GM23338 (cell line): ENCODE measurements at regions not wholly inside any gene's neighbourhood (a gene's known extent, or its start where the extent isn't known, plus 50 kb on each side); places are given as distances from the start of the nearest gene placed in this dataset.

Experiments used
- ATAC-seq: fragments of 200-7000 bp; cut with Tn5 transposase; 3 replicates; pipeline ENCODE4 v1.9.1; 2020
- DNase-seq: peaks from one replicate; pipeline ENCODE4 v3.0.0-alpha.2; 2015; ENCODE audit warnings: low spot score
- H2AFZ ChIP-seq: fragments of 200-600 bp; sonication (generic); 2 replicates; pipeline ENCODE4 v1.8.0; 2016; ENCODE audit warnings: antibody characterized with exemption, mild to moderate bottlenecking, moderate library complexity
- H3F3A ChIP-seq: fragments of 200-600 bp; sonication (generic); replicated peaks from 2 replicates; pipeline ENCODE4 v1.8.0; 2017; ENCODE audit warnings: antibody characterized with exemption, mixed run types, low read depth
- H3K27ac ChIP-seq: fragments of 200-600 bp; sonication (generic); 2 replicates; pipeline ENCODE4 v1.6.1; 2016; ENCODE audit warnings: low read depth
- H3K27me3 ChIP-seq: fragments of 200-600 bp; sonication (generic); 2 replicates; pipeline ENCODE4 v1.8.0; 2016; ENCODE audit warnings: mild to moderate bottlenecking, mixed run types, moderate library complexity; ENCODE audit not compliant: insufficient read depth
- H3K36me3 ChIP-seq: fragments of 200-600 bp; sonication (generic); 2 replicates; pipeline ENCODE4 v1.8.0; 2016; ENCODE audit warnings: mild to moderate bottlenecking; ENCODE audit not compliant: insufficient read depth
- H3K4me1 ChIP-seq: fragments of 200-600 bp; sonication (generic); 2 replicates; pipeline ENCODE4 v1.8.0; 2016; ENCODE audit warnings: mild to moderate bottlenecking, moderate library complexity; ENCODE audit not compliant: insufficient read depth
- H3K4me2 ChIP-seq: fragments of 200-600 bp; sonication (generic); 2 replicates; pipeline ENCODE4 v1.7.1; 2017; ENCODE audit warnings: mixed run types
- H3K4me3 ChIP-seq: fragments of 200-600 bp; sonication (generic); 2 replicates; pipeline ENCODE4 v1.6.1; 2016; ENCODE audit warnings: mixed run types
- H3K79me2 ChIP-seq: fragments of 200-600 bp; sonication (generic); replicated peaks from 2 replicates; pipeline ENCODE4 v1.8.0; 2017; ENCODE audit warnings: mild to moderate bottlenecking; ENCODE audit not compliant: insufficient read depth
- H3K9me2 ChIP-seq: fragments of 200-600 bp; sonication (generic); 2 replicates; pipeline ENCODE4 v1.8.0; 2017; ENCODE audit not compliant: insufficient read depth
- H4K20me1 ChIP-seq: fragments of 200-600 bp; sonication (generic); replicated peaks from 2 replicates; pipeline ENCODE4 v1.8.0; 2017; ENCODE audit warnings: mild to moderate bottlenecking; ENCODE audit not compliant: insufficient read depth
- H3K27ac Mint-ChIP-seq: 2 replicates; pipeline ENCODE4 v1.8.0; 2020; ENCODE audit warnings: inconsistent platforms, mild to moderate bottlenecking, moderate library complexity, mixed read lengths
- H3K27me3 Mint-ChIP-seq: 3 replicates; pipeline ENCODE4 v1.8.0; 2022; ENCODE audit warnings: low read depth, mild to moderate bottlenecking, moderate library complexity, mixed read lengths, inconsistent platforms; ENCODE audit not compliant: insufficient read depth, poor library complexity
- H3K36me3 Mint-ChIP-seq: 3 replicates; pipeline ENCODE4 v1.8.0; 2021; ENCODE audit warnings: low read depth, mild to moderate bottlenecking, inconsistent platforms, moderate library complexity, mixed read lengths
- H3K4me1 Mint-ChIP-seq: 3 replicates; pipeline ENCODE4 v1.8.0; 2020; ENCODE audit warnings: mild to moderate bottlenecking, inconsistent platforms, mixed read lengths
- H3K4me3 Mint-ChIP-seq: 3 replicates; pipeline ENCODE4 v1.8.0; 2021; ENCODE audit warnings: moderate library complexity, mild to moderate bottlenecking, inconsistent platforms, mixed read lengths
- H3K9me3 Mint-ChIP-seq: 3 replicates; pipeline ENCODE4 v1.8.0; 2020; ENCODE audit warnings: moderate library complexity, mild to moderate bottlenecking, inconsistent platforms, mixed read lengths
- CREB1 ChIP-seq: fragments of 250-450 bp; sonication (Bioruptor Pico); IDR thresholded peaks from 2 replicates; pipeline ENCODE4 v1.5.0; 2020; ENCODE audit warnings: low read depth, mild to moderate bottlenecking, moderate library complexity
- EZH2 ChIP-seq: fragments of 200-600 bp; sonication (generic); IDR thresholded peaks from one replicate; pipeline ENCODE4 v1.8.0; 2017; ENCODE audit warnings: antibody characterized with exemption, mild to moderate bottlenecking, low read depth; ENCODE audit not compliant: unreplicated experiment
- EZH2phosphoT487 ChIP-seq: fragments of 200-600 bp; sonication (generic); IDR thresholded peaks from one replicate; pipeline ENCODE4 v1.8.1; 2018; ENCODE audit warnings: antibody characterized with exemption; ENCODE audit not compliant: unreplicated experiment
- JUNB ChIP-seq: IDR thresholded peaks from one replicate; pipeline ENCODE4 v1.6.1; 2016; ENCODE audit warnings: antibody characterized with exemption; ENCODE audit not compliant: unreplicated experiment
- NANOG ChIP-seq: IDR thresholded peaks from 2 replicates; pipeline ENCODE4 v1.6.1; 2016; ENCODE audit warnings: antibody characterized with exemption, borderline replicate concordance
- POLR2AphosphoS5 ChIP-seq: IDR thresholded peaks from 2 replicates; pipeline ENCODE4 v1.6.1; 2016; ENCODE audit warnings: antibody characterized with exemption, low read depth
- STAT1 ChIP-seq: IDR thresholded peaks from one replicate; pipeline ENCODE4 v1.6.1; 2016; ENCODE audit warnings: antibody characterized with exemption; ENCODE audit not compliant: unreplicated experiment
- ZNF114 ChIP-seq: fragments of 250-450 bp; sonication (Bioruptor Pico); IDR thresholded peaks from 2 replicates; pipeline ENCODE4 v1.5.0; 2020; ENCODE audit warnings: mild to moderate bottlenecking, moderate library complexity
- ZNF331 ChIP-seq: fragments of 250-450 bp; sonication (Bioruptor Pico); IDR thresholded peaks from 2 replicates; pipeline ENCODE4 v1.5.0; 2020; ENCODE audit warnings: low read depth, mild to moderate bottlenecking, moderate library complexity
- TF ChIP-seq, protein P1 (sequence below), 2 experiments: fragments of 200-600 bp in 1 of 2; sonication (generic) in 1 of 2; conservative IDR thresholded peaks; 2 replicates each; pipeline versions ENCODE4 v1.5.1 to v1.6.1; 2016 to 2017; ENCODE audit warnings: antibody characterized with exemption in 2 of 2, low read depth in 2 of 2, mild to moderate bottlenecking in 2 of 2, moderate library complexity in 1 of 2
- TF ChIP-seq, protein P2 (sequence below): IDR thresholded peaks from one replicate; pipeline ENCODE4 v1.6.1; 2018; ENCODE audit warnings: antibody characterized with exemption; ENCODE audit not compliant: unreplicated experiment
- TF ChIP-seq, protein P3 (sequence below): IDR thresholded peaks from 2 replicates; pipeline ENCODE4 v1.6.1; 2016; ENCODE audit warnings: antibody characterized with exemption
- TF ChIP-seq, protein P4 (sequence below): fragments of 250-450 bp; sonication (Bioruptor Pico); IDR thresholded peaks from 2 replicates; pipeline ENCODE4 v1.5.0; 2020; ENCODE audit warnings: mild to moderate bottlenecking, moderate library complexity

DNA sequence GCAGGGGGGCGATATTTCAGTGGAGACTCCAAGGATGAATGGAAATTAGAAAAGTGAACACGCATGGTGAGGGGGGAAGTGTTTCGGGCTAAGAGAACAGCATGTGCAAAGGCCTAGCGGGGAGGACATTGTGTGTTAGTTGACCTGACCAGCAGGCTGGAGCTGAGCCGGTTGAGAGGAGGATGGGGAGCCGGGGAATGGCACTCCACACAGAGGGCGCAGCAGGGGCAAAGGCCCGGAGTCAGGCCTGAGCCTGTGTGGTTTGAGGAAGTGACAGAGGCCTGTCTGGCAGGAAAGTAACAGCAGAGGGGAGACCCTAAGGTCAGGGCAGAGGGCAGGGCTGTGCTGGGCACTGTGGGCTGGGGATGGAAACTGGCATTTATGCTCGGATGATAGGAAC is 83.2 kb upstream of the ZNF479 start:
- Histone ChIP-seq H3K36me3 (no peaks in the 10 kb centered on the region), H3K27ac (no peak overlapping the region), H3K4me1 (no peaks in the 10 kb centered on the region), H2AFZ (no peak overlapping the region), H3K4me3 (no peak overlapping the region), H4K20me1 (no peaks in the 10 kb centered on the region), H3F3A (no peaks in the 10 kb centered on the region), H3K9me2 (no peaks in the 10 kb centered on the region), H3K79me2 (no peaks in the 10 kb centered on the region), H3K27me3 (no peaks in the 10 kb centered on the region), H3K4me2 (no peak overlapping the region)
- Mint-ChIP-seq H3K4me1 (no peaks in the 10 kb centered on the region; the same call in 2 of the 3 replicates), H3K36me3 (peaks cover 79% of the 10 kb centered on the region), H3K9me3 (peaks cover 100% of the 10 kb centered on the region), H3K27me3 (peaks cover 24% of the 10 kb centered on the region), H3K4me3 (no peak overlapping the region), H3K27ac (no peak overlapping the region)
- DNase-seq (no peak), ATAC-seq (no peak)
- no peak for TF ChIP-seq JUNB
- TF ChIP-seq, protein P1, sequence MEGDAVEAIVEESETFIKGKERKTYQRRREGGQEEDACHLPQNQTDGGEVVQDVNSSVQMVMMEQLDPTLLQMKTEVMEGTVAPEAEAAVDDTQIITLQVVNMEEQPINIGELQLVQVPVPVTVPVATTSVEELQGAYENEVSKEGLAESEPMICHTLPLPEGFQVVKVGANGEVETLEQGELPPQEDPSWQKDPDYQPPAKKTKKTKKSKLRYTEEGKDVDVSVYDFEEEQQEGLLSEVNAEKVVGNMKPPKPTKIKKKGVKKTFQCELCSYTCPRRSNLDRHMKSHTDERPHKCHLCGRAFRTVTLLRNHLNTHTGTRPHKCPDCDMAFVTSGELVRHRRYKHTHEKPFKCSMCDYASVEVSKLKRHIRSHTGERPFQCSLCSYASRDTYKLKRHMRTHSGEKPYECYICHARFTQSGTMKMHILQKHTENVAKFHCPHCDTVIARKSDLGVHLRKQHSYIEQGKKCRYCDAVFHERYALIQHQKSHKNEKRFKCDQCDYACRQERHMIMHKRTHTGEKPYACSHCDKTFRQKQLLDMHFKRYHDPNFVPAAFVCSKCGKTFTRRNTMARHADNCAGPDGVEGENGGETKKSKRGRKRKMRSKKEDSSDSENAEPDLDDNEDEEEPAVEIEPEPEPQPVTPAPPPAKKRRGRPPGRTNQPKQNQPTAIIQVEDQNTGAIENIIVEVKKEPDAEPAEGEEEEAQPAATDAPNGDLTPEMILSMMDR (conservative IDR thresholded peaks at IDR 0.05; ENCODE audit: low read depth in 2 of 2): no peak
- TF ChIP-seq, protein P2, sequence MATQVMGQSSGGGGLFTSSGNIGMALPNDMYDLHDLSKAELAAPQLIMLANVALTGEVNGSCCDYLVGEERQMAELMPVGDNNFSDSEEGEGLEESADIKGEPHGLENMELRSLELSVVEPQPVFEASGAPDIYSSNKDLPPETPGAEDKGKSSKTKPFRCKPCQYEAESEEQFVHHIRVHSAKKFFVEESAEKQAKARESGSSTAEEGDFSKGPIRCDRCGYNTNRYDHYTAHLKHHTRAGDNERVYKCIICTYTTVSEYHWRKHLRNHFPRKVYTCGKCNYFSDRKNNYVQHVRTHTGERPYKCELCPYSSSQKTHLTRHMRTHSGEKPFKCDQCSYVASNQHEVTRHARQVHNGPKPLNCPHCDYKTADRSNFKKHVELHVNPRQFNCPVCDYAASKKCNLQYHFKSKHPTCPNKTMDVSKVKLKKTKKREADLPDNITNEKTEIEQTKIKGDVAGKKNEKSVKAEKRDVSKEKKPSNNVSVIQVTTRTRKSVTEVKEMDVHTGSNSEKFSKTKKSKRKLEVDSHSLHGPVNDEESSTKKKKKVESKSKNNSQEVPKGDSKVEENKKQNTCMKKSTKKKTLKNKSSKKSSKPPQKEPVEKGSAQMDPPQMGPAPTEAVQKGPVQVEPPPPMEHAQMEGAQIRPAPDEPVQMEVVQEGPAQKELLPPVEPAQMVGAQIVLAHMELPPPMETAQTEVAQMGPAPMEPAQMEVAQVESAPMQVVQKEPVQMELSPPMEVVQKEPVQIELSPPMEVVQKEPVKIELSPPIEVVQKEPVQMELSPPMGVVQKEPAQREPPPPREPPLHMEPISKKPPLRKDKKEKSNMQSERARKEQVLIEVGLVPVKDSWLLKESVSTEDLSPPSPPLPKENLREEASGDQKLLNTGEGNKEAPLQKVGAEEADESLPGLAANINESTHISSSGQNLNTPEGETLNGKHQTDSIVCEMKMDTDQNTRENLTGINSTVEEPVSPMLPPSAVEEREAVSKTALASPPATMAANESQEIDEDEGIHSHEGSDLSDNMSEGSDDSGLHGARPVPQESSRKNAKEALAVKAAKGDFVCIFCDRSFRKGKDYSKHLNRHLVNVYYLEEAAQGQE: no peak
- no peak for TF ChIP-seq STAT1
- TF ChIP-seq, protein P3, sequence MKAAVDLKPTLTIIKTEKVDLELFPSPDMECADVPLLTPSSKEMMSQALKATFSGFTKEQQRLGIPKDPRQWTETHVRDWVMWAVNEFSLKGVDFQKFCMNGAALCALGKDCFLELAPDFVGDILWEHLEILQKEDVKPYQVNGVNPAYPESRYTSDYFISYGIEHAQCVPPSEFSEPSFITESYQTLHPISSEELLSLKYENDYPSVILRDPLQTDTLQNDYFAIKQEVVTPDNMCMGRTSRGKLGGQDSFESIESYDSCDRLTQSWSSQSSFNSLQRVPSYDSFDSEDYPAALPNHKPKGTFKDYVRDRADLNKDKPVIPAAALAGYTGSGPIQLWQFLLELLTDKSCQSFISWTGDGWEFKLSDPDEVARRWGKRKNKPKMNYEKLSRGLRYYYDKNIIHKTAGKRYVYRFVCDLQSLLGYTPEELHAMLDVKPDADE: no peak
- TF ChIP-seq CREB1 (CRISPR knock-in tag): no peak
- TF ChIP-seq ZNF331 (CRISPR knock-in tag): no peak
- TF ChIP-seq, protein P4, sequence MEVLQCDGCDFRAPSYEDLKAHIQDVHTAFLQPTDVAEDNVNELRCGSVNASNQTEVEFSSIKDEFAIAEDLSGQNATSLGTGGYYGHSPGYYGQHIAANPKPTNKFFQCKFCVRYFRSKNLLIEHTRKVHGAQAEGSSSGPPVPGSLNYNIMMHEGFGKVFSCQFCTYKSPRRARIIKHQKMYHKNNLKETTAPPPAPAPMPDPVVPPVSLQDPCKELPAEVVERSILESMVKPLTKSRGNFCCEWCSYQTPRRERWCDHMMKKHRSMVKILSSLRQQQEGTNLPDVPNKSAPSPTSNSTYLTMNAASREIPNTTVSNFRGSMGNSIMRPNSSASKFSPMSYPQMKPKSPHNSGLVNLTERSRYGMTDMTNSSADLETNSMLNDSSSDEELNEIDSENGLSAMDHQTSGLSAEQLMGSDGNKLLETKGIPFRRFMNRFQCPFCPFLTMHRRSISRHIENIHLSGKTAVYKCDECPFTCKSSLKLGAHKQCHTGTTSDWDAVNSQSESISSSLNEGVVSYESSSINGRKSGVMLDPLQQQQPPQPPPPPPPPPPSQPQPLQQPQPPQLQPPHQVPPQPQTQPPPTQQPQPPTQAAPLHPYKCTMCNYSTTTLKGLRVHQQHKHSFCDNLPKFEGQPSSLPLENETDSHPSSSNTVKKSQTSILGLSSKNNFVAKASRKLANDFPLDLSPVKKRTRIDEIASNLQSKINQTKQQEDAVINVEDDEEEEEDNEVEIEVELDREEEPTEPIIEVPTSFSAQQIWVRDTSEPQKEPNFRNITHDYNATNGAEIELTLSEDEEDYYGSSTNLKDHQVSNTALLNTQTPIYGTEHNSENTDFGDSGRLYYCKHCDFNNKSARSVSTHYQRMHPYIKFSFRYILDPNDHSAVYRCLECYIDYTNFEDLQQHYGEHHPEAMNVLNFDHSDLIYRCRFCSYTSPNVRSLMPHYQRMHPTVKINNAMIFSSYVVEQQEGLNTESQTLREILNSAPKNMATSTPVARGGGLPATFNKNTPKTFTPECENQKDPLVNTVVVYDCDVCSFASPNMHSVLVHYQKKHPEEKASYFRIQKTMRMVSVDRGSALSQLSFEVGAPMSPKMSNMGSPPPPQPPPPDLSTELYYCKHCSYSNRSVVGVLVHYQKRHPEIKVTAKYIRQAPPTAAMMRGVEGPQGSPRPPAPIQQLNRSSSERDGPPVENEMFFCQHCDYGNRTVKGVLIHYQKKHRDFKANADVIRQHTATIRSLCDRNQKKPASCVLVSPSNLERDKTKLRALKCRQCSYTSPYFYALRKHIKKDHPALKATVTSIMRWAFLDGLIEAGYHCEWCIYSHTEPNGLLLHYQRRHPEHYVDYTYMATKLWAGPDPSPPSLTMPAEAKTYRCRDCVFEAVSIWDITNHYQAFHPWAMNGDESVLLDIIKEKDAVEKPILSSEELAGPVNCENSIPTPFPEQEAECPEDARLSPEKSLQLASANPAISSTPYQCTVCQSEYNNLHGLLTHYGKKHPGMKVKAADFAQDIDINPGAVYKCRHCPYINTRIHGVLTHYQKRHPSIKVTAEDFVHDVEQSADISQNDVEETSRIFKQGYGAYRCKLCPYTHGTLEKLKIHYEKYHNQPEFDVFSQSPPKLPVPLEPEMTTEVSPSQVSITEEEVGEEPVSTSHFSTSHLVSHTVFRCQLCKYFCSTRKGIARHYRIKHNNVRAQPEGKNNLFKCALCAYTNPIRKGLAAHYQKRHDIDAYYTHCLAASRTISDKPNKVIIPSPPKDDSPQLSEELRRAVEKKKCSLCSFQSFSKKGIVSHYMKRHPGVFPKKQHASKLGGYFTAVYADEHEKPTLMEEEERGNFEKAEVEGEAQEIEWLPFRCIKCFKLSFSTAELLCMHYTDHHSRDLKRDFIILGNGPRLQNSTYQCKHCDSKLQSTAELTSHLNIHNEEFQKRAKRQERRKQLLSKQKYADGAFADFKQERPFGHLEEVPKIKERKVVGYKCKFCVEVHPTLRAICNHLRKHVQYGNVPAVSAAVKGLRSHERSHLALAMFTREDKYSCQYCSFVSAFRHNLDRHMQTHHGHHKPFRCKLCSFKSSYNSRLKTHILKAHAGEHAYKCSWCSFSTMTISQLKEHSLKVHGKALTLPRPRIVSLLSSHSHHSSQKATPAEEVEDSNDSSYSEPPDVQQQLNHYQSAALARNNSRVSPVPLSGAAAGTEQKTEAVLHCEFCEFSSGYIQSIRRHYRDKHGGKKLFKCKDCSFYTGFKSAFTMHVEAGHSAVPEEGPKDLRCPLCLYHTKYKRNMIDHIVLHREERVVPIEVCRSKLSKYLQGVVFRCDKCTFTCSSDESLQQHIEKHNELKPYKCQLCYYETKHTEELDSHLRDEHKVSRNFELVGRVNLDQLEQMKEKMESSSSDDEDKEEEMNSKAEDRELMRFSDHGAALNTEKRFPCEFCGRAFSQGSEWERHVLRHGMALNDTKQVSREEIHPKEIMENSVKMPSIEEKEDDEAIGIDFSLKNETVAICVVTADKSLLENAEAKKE (CRISPR knock-in tag): no peak
- no peak for TF ChIP-seq EZH2phosphoT487
- no peak for TF ChIP-seq ZNF114
- TF ChIP-seq POLR2AphosphoS5: no peak
- TF ChIP-seq NANOG: no peak
- no peak for TF ChIP-seq EZH2
